GM21390 (cell line): ENCODE measurements at regions not wholly inside any gene's neighbourhood (a gene's known extent, or its start where the extent isn't known, plus 50 kb on each side); places are given as distances from the start of the nearest gene placed in this dataset.

Experiments used
- ATAC-seq: cut with Tn5 transposase; IDR thresholded peaks from one replicate; pipeline ENCODE4 v1.9.1; 2021; ENCODE audit not compliant: unreplicated experiment

DNA sequence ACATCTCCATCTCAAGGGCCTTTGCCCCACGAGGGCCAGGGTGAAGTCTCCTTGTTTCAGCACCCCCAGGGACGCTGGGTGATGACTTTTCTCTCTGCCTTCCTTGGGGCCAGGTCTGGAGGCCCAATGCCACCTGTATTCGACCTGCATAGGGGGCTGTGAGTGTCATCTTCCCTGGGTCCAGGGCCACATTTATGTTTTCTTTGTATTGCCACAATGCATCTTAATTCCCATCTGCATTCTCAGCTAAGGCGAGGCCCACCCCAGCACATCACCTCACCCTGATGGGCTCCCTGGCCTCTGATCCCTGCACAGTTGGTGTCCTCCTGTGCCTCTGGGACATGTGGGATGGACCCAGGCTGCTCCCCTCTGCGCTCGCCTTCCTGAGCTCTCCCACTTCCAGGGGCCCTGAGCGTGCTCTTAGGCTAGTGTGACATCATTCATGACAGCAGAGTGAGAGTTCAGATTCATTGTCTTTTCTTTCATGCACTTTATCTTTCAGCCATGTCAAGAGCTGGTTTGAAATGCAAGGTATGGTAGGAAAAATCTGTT is 122.0 kb upstream of the COPS8 start:
- no peak for ATAC-seq

DNA sequence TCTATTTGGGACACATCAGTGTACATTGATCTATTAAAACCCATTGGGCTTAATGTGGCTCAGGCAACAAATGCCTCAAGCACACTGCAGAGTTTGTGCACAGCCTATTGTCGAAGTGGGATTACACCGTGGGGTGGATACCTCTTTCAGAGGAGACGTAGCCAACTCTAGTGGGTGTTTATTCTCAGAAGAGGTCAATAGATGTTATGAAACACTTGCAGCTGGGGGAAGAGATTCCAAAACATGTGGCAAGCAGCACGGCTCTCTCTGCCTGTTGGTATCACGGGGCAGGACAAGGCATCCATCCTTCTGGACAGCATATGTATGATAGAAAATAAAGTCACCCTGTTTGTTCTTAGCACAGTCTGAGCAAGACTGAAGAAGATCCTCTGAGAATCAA is 121.4 kb upstream of the COPS8 start:
- ATAC-seq = no peak

DNA sequence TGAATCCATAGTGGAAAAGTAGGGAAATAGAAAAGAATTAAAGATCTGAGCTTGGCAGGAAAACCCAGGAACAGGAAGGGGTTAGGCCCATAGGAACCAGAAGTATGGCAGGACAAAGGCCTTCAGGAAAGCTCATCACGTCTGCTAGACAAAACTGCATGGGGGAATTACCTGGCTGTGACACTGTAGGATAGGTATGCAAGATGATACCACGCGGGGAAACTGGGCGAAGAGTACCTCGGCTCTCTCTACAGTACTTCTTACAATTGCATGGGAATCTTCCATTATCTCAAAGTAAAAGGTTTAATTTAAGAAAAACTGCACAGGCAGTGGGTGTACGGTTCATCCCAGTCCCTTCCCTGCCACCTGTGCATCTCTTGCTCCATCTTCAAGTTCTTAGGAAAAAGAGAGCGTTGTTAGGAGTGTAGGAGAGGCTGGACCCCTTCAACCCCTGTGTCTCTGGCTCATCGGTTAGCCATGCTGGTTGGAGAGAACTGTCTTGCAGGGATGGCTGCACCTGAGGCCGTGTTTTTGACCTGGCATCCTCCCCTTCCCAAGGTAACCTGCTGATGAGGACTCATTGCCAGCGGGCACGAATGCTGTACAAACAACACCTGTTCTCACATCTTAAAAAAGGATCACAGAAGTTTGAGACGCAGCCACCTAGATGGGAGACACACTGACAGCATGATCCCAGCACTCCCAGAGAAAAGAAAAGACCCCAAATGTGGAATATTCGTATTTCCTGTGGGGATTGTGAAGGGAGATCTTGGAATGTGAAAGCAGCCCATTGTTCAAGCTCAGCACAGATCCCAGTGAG is 120.5 kb upstream of the COPS8 start:
- no peak for ATAC-seq

DNA sequence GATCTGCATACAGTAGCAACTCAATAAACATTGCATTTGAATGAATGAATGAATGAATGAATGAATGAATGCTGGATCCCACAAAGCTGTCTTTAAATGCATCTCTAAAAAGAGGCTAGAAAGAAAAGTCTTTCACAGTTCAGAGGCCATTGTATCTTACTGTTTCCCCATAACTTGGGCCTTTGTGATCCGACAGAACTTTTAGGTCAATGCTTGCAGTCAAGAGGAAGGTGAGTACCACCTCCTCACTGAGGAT is 119.9 kb upstream of the COPS8 start:
- no peak for ATAC-seq

- ATAC-seq = no peak
Measured at GRCh38 chr2:236967499-236967783, 118.2 kb upstream of the COPS8 start.

DNA sequence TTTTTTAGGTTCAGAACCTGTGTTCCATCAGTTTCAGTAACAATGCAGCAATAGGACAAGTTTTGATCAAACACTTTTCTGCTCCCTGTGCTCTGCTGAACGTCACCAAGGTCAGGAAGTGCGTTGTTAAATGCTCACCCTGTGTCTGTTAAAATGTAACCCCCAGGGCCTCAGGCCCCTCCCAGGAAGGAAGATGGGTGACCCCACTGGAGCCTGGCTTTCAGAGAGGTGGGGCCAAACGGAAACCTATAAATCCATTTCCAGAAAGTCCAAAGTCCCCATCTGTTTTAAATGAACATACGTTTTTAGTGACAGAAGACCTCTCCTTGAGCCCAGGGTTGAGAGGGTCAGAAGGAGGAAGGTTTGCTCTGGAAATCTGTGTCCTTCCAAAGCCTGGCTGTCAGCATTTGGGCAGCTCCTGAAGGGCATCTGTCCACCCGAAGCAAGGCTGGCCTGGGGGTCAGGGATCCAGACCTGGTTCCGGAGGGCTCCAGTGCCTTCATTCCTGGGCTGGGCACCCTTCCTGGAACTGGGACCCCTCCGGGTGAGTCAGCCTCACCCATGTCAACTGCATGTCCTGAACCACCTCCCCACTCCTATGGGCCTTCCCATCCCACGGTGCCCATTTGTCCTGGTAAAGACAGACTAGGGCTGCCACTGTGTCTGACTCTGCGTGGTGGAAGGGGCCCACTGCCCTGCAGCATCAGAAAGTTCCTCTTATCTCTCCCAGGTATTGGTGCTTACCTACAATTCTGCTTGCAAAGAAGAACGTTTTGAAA is 117.4 kb upstream of the COPS8 start:
- no peak for ATAC-seq

GRCh38 chr2:236968880-236969534 is 116.7 kb upstream of the COPS8 start:
- no peak for ATAC-seq

GRCh38 chr2:236969767-236970655 is 115.7 kb upstream of the COPS8 start:
- ATAC-seq = no peak

DNA sequence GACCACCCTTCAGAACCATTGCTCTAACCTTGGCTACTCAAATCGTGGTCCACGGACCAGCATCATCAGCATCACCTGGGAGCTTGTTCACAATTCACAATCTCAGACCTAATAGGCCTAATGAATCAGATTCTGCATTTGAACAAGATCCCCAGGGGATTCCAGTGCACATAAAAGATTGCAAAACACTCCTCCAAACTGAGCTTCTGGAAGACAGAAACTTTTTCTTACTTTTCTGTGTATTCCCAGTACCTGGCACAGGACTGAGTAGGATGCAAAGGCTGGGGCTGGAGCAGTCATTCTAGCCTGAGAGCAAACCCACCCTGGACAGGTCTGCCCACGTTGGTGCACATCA is 115.1 kb upstream of the COPS8 start:
- ATAC-seq = no peak

GRCh38 chr2:236971131-236971821 is 114.4 kb upstream of the COPS8 start:
- ATAC-seq = no peak

DNA sequence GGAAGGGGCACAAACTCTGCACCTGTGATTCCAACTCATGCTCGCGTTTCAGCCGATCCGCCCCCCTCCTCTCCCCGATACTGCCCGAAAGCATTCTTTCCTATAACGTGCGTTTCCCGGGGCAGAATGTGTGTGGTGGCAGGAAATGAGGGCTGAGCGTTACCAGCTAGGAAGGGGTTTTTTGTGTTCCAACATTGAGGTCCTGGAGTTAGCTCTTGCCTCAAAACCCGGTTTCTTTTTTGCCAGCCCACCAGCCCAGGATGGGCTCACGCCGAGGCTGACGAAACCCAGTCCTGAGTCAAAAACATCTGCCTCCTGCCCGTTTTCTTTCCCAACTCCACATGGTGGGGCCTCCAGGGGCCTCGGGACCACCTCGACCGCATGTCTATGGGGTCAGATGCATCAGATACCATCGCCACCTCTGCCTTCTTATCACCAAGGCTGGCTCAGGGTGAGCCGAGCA is 113.7 kb upstream of the COPS8 start:
- no peak for ATAC-seq

GRCh38 chr2:236972491-236973342 is 113.0 kb upstream of the COPS8 start:
- ATAC-seq = no peak

DNA sequence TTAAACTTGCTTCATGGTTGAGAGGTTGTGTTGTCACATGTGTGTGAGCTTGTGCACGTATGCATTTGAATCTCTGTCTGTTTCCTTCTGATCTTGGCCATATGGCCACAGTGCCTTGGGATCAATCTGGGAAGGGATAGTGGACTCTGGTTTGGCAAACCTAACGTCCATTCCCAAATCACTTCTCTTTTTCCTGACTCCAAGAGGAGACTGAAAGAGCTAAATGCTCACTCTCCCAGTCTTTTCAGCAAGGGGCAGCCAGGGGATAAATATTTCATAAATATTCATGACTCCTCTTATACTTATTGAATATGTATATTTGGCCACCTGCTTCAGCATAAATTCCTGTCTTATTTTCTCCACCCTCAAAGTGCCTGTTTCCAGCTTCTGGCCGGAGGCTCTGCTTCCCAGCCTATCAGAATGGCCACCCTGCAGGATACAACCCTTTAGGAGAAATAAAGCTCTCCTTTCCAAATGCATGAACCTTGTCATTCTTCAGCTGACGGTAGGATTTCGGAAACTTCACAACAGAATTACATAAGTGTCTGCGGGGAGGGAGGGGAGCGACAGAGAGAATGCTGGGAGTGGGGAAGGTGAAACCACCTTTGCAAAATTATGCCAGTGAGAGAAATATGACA is 112.2 kb upstream of the COPS8 start:
- ATAC-seq = no peak

DNA sequence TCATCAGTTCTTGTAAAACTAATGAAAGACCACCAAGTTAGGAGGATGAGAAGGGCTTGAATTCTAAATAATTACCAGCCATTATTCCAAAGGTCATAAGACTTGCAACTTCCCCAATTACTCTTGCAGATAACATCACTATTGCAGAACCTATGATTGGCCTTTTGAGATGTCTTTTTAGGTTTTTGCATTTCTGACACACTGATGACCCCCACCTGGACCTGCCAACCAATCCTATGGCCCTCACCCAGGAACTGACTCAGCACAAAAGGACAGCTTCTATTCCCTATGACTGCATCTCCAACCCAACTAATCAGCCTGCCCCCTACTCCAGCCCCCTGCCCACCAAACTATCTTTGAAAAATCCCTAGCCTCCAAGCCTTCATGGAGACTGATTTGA is 111.5 kb upstream of the COPS8 start:
- ATAC-seq = no peak

DNA sequence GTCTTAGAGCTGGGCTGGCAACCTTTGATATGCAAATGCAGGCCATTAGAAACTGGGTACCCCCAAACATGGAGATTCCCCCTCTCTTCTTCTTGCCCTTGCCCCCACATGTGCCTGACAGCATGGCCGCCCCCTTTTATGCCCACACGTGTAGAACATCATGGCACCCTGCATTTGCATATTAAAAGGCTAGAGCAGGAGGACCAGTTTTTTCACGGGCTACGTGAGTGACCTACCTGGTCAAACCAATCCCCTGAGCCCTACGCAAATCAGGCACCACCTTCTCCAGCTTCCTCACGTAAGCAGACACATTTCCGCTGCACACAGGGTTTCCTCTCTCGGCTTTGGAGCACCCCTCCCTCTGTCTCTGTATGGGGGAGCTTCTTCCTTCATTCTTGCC is 110.9 kb upstream of the COPS8 start:
- ATAC-seq = no peak

DNA sequence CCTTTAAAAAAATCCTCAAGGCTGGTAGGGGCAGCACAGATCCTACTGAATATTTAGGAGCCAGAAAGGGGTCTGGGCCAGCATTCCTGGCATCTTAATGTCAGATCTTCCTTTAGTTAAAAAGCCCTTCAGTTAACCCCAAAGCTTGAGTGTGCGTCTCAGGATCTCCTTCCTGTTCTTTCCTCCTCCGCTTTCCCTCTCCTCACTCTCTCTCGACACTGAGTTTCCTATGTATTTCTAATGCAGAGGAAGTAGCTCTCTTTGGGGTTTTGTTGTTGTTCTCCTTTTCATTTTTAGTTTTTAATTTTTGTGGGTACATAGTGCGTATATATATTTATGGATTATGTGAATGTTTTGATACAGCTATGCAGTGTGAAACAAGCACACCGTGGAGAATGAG is 109.9 kb upstream of the COPS8 start:
- no peak for ATAC-seq

GRCh38 chr2:236976266-236977062 is 109.2 kb upstream of the COPS8 start:
- no peak for ATAC-seq
